GM12873 (cell line): ENCODE measurements at regions not wholly inside any gene's neighbourhood (a gene's known extent, or its start where the extent isn't known, plus 50 kb on each side); places are given as distances from the start of the nearest gene placed in this dataset.

Source experiments
- CTCF ChIP-seq: IDR thresholded peaks from 2 replicates; pipeline ENCODE4 v1.5.1; 2012; ENCODE audit warnings: low read depth, mild to moderate bottlenecking, moderate library complexity, low read length, control low read depth; ENCODE audit not compliant: insufficient read depth; ENCODE audit errors: missing control alignments

GRCh38 chr9:7439355-7439995, 360.1 kb downstream of the DMAC1 start:
- TF ChIP-seq CTCF, result no peak

GRCh38 chr9:7436754-7437153, 362.8 kb downstream of the DMAC1 start:
- no peak for TF ChIP-seq CTCF

GRCh38 chr9:7433508-7434292, 365.9 kb downstream of the DMAC1 start:
- TF ChIP-seq CTCF, result no peak

- TF ChIP-seq CTCF, result no peak
Observed at GRCh38 chr9:7432989-7433388, 366.6 kb downstream of the DMAC1 start.

- no peak for TF ChIP-seq CTCF
Observed at GRCh38 chr9:7415836-7416235, 383.7 kb downstream of the DMAC1 start.

GRCh38 chr9:7408845-7409244, 390.7 kb downstream of the DMAC1 start:
- no peak for TF ChIP-seq CTCF

- no peak for TF ChIP-seq CTCF
Observed at GRCh38 chr9:7407246-7407645, 392.3 kb downstream of the DMAC1 start.
